ENCODE measurements at regions not wholly inside any gene's neighbourhood (a gene's known extent, or its start where the extent isn't known, plus 50 kb on each side); places are given as distances from the start of the nearest gene placed in this dataset.

GRCh38 chr7:424301-424935, 95.2 kb downstream of the PDGFA start:
- H3K4me3 ChIP-seq (ENCODE audit: low read depth in 1 of 2, low read length in 2 of 2) = no peak overlapping the region

GRCh38 chr7:424961-425793, 94.5 kb downstream of the PDGFA start:
- Histone ChIP-seq H3K27ac (ENCODE audit: low read length) (no peak overlapping the region), H3K9me3 (ENCODE audit: control insufficient read depth in 1 of 2, low read length in 2 of 2) (no peaks in the 10 kb centered on the region), H3K4me3 (ENCODE audit: low read depth in 1 of 2, low read length in 2 of 2) (no peak overlapping the region), H3K4me1 (ENCODE audit: control insufficient read depth in 1 of 2, insufficient read depth in 2 of 2, low read length in 2 of 2) (peaks cover 0 to 5% of the 10 kb centered on the region in 2 donors), H3K27me3 (ENCODE audit: low read depth, low read length) (no peaks in the 10 kb centered on the region), H3K36me3 (ENCODE audit: control insufficient read depth in 1 of 2, insufficient read depth in 2 of 2, low read length in 2 of 2) (no peaks in the 10 kb centered on the region)

More at GRCh38 chr7:424301-424935, 95.2 kb downstream of the PDGFA start:
- peaks cover 0 to 5% of the 10 kb centered on the region in 2 donors for H3K4me1 ChIP-seq (ENCODE audit: control insufficient read depth in 1 of 2, insufficient read depth in 2 of 2, low read length in 2 of 2)
- H3K27me3 ChIP-seq (ENCODE audit: low read depth, low read length) = no peaks in the 10 kb centered on the region
- no peaks in the 10 kb centered on the region for H3K9me3 ChIP-seq (ENCODE audit: control insufficient read depth in 1 of 2, low read length in 2 of 2)
- no peak overlapping the region for H3K27ac ChIP-seq (ENCODE audit: low read length)
- H3K36me3 ChIP-seq (ENCODE audit: control insufficient read depth in 1 of 2, insufficient read depth in 2 of 2, low read length in 2 of 2) = no peaks in the 10 kb centered on the region

GRCh38 chr7:425794-426188, 93.9 kb downstream of the PDGFA start:
- Histone ChIP-seq H3K4me1 (ENCODE audit: control insufficient read depth in 1 of 2, insufficient read depth in 2 of 2, low read length in 2 of 2) (peaks cover 0 to 5% of the 10 kb centered on the region in 2 donors), H3K9me3 (ENCODE audit: control insufficient read depth in 1 of 2, low read length in 2 of 2) (no peaks in the 10 kb centered on the region), H3K4me3 (ENCODE audit: low read depth in 1 of 2, low read length in 2 of 2) (no peak overlapping the region), H3K27me3 (ENCODE audit: low read depth, low read length) (no peaks in the 10 kb centered on the region), H3K36me3 (ENCODE audit: control insufficient read depth in 1 of 2, insufficient read depth in 2 of 2, low read length in 2 of 2) (no peaks in the 10 kb centered on the region), H3K27ac (ENCODE audit: low read length) (no peak overlapping the region)

DNA sequence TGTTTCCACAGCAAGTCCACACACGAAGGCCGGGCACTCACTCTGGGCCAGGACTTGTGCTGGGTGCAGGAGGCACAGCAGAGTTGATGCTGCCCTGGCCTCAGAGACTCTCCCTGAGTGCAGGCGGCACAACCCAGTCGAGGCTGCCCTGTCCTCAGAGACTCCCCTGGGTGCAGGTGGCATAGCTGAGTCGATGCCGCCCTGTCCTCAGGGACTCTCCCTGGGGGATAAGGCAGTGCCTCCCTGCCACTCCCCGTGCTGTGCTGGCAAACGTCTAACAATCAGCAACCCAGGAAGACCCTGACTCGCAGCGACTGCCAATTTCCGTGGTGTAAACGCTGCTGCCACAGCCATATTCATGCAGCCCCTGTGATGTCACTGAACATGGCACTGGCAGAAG, 93.1 kb downstream of the PDGFA start:
- Histone ChIP-seq H3K4me3 (ENCODE audit: low read depth in 1 of 2, low read length in 2 of 2) (no peak overlapping the region), H3K4me1 (ENCODE audit: control insufficient read depth in 1 of 2, insufficient read depth in 2 of 2, low read length in 2 of 2) (peaks cover 0 to 5% of the 10 kb centered on the region in 2 donors), H3K27ac (ENCODE audit: low read length) (no peak overlapping the region), H3K9me3 (ENCODE audit: control insufficient read depth in 1 of 2, low read length in 2 of 2) (no peaks in the 10 kb centered on the region), H3K36me3 (ENCODE audit: control insufficient read depth in 1 of 2, insufficient read depth in 2 of 2, low read length in 2 of 2) (no peaks in the 10 kb centered on the region), H3K27me3 (ENCODE audit: low read depth, low read length) (no peaks in the 10 kb centered on the region)

DNA sequence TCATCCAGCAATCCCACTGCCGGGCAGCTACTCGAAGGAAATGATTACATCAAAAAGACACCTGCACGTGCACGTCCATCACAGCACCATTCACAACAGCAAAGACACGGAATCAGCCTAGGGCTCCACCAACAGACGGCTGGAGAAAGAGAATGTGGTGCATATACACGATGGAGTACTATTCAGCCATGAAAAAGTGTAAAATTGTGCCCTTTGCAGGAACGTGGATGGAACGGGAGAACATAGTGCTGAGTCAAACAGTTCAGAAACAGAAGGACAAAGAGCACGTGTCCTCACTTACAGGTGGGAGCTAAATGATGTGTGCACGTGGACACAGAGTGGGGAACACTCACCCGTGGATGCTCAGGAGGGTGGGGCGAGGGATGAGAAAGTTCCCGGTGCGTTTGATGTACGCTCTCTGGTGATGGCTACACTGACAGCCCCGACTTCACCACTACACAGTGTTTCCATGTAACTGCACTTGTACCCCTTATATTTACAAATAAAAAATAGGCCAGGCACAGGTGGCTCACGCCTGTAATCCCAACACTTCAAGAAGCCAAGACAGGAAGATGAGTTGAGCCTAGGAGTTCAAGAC, 92.0 kb downstream of the PDGFA start:
- no peak overlapping the region for H3K4me3 ChIP-seq (ENCODE audit: low read depth in 1 of 2, low read length in 2 of 2)
- no peaks in the 10 kb centered on the region for H3K9me3 ChIP-seq (ENCODE audit: control insufficient read depth in 1 of 2, low read length in 2 of 2)
- H3K36me3 ChIP-seq (ENCODE audit: control insufficient read depth in 1 of 2, insufficient read depth in 2 of 2, low read length in 2 of 2) = no peaks in the 10 kb centered on the region
- H3K27ac ChIP-seq (ENCODE audit: low read length) = no peak overlapping the region
- H3K27me3 ChIP-seq (ENCODE audit: low read depth, low read length) = no peaks in the 10 kb centered on the region
- H3K4me1 ChIP-seq (ENCODE audit: control insufficient read depth in 1 of 2, insufficient read depth in 2 of 2, low read length in 2 of 2) = peaks cover 0 to 10% of the 10 kb centered on the region in 2 donors

DNA sequence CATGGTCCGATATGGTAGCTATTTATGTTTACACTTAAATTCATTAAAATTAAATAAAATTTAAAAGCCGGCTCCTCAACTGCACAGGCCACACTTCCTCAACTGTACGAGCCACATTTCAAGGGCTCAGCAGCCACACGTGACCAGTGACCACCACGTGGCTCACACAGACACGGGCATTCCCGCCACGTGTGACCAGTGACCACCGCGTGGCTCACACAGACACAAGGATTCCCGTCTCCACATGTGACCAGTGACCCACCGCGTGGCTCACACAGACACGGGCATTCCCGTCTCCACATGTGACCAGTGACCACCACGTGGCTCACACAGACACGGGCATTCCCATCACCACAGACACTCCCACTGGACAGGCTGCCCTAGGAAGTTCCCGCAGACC, 91.3 kb downstream of the PDGFA start:
- H3K9me3 ChIP-seq (ENCODE audit: control insufficient read depth in 1 of 2, low read length in 2 of 2) = no peaks in the 10 kb centered on the region
- no peak overlapping the region for H3K27ac ChIP-seq (ENCODE audit: low read length)
- peaks cover 0 to 10% of the 10 kb centered on the region in 2 donors for H3K4me1 ChIP-seq (ENCODE audit: control insufficient read depth in 1 of 2, insufficient read depth in 2 of 2, low read length in 2 of 2)
- H3K36me3 ChIP-seq (ENCODE audit: control insufficient read depth in 1 of 2, insufficient read depth in 2 of 2, low read length in 2 of 2) = no peaks in the 10 kb centered on the region
- H3K4me3 ChIP-seq (ENCODE audit: low read depth in 1 of 2, low read length in 2 of 2) = no peak overlapping the region
- no peaks in the 10 kb centered on the region for H3K27me3 ChIP-seq (ENCODE audit: low read depth, low read length)

DNA sequence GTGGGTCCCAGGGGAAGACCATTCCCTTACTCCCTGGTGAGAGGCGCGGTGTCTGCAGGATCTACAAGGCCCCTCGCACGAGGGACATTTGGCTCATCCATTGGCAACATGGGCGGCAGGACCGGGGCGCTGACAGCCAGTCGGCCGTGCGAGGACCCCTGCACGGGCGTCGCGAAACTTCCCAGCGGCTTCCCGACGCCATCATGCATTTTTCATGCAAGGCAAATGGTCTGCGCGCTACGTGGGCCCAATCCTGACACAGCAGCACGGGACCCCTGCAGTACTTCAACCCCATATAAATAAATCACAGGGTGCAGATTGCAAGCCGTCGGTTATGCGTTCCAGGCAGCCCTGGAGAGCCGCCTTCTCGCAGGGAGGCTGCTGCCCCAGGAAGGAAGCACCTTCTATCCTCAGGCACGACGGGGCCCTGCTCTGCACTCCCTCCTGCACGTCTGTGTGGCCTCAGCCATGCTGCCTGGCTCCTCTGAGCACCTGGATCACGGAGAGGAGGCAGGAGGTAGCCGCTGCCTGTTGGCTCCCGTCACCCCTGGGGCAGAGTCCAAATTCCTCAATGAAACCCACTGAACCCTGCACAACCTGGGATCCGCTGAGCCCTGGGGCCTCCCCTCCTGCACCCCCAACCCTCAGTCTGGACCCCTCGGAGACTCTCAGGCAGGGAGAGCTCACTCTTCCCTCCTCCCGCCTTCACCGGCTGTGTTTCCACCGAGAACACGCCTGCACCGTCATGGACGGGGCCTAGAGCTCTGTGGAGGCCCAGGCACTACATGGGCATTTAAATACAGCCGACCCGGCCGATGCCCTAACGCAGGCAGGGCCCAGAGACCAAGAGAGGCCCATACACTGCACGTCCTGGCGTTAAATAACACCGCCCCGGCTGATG, 90.5 kb downstream of the PDGFA start:
- Histone ChIP-seq H3K9me3 (ENCODE audit: control insufficient read depth in 1 of 2, low read length in 2 of 2) (no peaks in the 10 kb centered on the region), H3K27me3 (ENCODE audit: low read depth, low read length) (no peaks in the 10 kb centered on the region), H3K27ac (ENCODE audit: low read length) (no peak overlapping the region), H3K36me3 (ENCODE audit: control insufficient read depth in 1 of 2, insufficient read depth in 2 of 2, low read length in 2 of 2) (no peaks in the 10 kb centered on the region), H3K4me1 (ENCODE audit: control insufficient read depth in 1 of 2, insufficient read depth in 2 of 2, low read length in 2 of 2) (peaks cover 0 to 8% of the 10 kb centered on the region in 2 donors), H3K4me3 (ENCODE audit: low read depth in 1 of 2, low read length in 2 of 2) (no peak overlapping the region)

GRCh38 chr7:429828-430180, 89.8 kb downstream of the PDGFA start:
- Histone ChIP-seq H3K4me1 (ENCODE audit: control insufficient read depth in 1 of 2, insufficient read depth in 2 of 2, low read length in 2 of 2) (peaks cover 0 to 5% of the 10 kb centered on the region in 2 donors), H3K27ac (ENCODE audit: low read length) (no peak overlapping the region), H3K9me3 (ENCODE audit: control insufficient read depth in 1 of 2, low read length in 2 of 2) (no peaks in the 10 kb centered on the region)

DNA sequence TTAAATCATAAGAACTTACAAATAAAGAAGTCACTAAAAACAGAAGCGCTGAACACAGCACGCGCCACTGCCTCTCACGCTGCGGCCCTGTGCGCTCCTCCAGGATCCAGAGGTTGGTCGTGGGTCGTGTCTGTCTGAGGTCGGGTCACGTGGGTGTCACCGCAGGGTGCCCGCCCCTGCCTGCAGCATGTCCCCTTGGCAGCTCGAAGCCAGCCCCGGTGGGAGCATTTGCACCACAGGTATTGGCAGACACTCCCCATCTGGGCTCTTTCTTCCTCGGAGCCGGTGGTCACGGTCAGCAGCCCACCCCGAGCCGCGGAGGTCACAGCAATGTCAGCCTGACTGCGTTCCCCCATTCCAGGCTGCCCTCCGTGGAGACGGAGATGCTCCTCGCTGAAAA, 88.6 kb downstream of the PDGFA start:
- H3K36me3 ChIP-seq (ENCODE audit: control insufficient read depth in 1 of 2, insufficient read depth in 2 of 2, low read length in 2 of 2) = no peaks in the 10 kb centered on the region
- no peak overlapping the region for H3K27ac ChIP-seq (ENCODE audit: low read length)
- peaks cover 0 to 5% of the 10 kb centered on the region in 2 donors for H3K4me1 ChIP-seq (ENCODE audit: control insufficient read depth in 1 of 2, insufficient read depth in 2 of 2, low read length in 2 of 2)
- H3K27me3 ChIP-seq (ENCODE audit: low read depth, low read length) = no peaks in the 10 kb centered on the region
- no peaks in the 10 kb centered on the region for H3K9me3 ChIP-seq (ENCODE audit: control insufficient read depth in 1 of 2, low read length in 2 of 2)
- H3K4me3 ChIP-seq (ENCODE audit: low read depth in 1 of 2, low read length in 2 of 2) = no peak overlapping the region

More at GRCh38 chr7:429828-430180, 89.8 kb downstream of the PDGFA start:
- H3K27me3 ChIP-seq (ENCODE audit: low read depth, low read length) = no peaks in the 10 kb centered on the region
- H3K4me3 ChIP-seq (ENCODE audit: low read depth in 1 of 2, low read length in 2 of 2) = no peak overlapping the region
- no peaks in the 10 kb centered on the region for H3K36me3 ChIP-seq (ENCODE audit: control insufficient read depth in 1 of 2, insufficient read depth in 2 of 2, low read length in 2 of 2)

DNA sequence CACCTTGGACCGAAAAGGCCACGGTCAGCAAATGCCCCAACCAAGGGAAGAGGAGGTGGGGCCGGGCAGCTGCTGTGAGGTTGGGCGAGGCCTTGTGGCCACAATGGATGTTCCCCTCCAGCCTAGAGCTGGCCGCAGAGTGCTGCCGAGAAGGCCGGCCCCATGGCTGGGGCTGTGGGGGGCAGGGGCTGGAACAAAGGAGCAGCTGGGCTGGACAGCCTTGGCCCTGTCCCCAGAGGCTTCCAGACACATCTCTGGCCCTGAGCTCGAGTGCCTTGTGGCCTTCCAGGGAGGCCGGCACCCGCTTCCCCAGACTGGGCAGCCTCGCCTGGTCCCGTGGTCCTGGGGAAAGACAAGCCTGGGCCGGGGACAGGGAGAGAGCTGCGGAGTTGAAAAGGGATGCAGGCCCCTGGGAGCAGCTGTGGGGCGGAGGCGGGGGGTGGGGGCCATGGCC, 88.0 kb downstream of the PDGFA start:
- peaks cover 0 to 5% of the 10 kb centered on the region in 2 donors for H3K4me1 ChIP-seq (ENCODE audit: control insufficient read depth in 1 of 2, insufficient read depth in 2 of 2, low read length in 2 of 2)
- H3K36me3 ChIP-seq (ENCODE audit: control insufficient read depth in 1 of 2, insufficient read depth in 2 of 2, low read length in 2 of 2) = no peaks in the 10 kb centered on the region
- no peak overlapping the region for H3K27ac ChIP-seq (ENCODE audit: low read length)
- H3K27me3 ChIP-seq (ENCODE audit: low read depth, low read length) = no peaks in the 10 kb centered on the region
- H3K9me3 ChIP-seq (ENCODE audit: control insufficient read depth in 1 of 2, low read length in 2 of 2) = no peaks in the 10 kb centered on the region
- no peak overlapping the region for H3K4me3 ChIP-seq (ENCODE audit: low read depth in 1 of 2, low read length in 2 of 2)

DNA sequence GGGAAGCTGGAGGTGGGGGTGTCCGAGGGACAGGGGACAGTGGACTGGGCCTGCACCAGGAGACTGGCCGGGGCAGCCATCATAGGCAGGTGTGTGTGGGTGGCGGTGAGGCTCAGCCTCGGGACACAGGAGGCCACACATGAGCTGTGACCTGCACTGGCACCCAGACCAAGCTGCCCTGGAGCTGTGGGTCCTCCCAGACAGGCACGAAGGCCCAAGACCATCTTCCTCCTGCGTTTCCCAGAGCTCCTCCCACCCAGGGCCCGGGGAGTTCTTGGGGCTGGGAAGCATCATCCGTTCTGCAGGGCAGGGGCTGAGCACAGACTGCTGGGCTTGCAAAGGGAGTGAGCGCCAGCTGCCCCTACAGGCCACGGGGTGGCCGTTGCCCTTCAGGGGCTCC, 87.4 kb downstream of the PDGFA start:
- H3K4me1 ChIP-seq (ENCODE audit: control insufficient read depth in 1 of 2, insufficient read depth in 2 of 2, low read length in 2 of 2) = peaks cover 0 to 5% of the 10 kb centered on the region in 2 donors
- no peaks in the 10 kb centered on the region for H3K9me3 ChIP-seq (ENCODE audit: control insufficient read depth in 1 of 2, low read length in 2 of 2)
- no peak overlapping the region for H3K27ac ChIP-seq (ENCODE audit: low read length)
- no peak overlapping the region for H3K4me3 ChIP-seq (ENCODE audit: low read depth in 1 of 2, low read length in 2 of 2)
- H3K36me3 ChIP-seq (ENCODE audit: control insufficient read depth in 1 of 2, insufficient read depth in 2 of 2, low read length in 2 of 2) = no peaks in the 10 kb centered on the region
- no peaks in the 10 kb centered on the region for H3K27me3 ChIP-seq (ENCODE audit: low read depth, low read length)
